LNCaP clone FGC (cell line): ENCODE measurements at regions not wholly inside any gene's neighbourhood (a gene's known extent, or its start where the extent isn't known, plus 50 kb on each side); places are given as distances from the start of the nearest gene placed in this dataset.

Experiments
- DNase-seq: peaks from one replicate; pipeline ENCODE4 v3.0.0-alpha.2; 2011; ENCODE audit warnings: low read depth
- H3K4me3 ChIP-seq: 2 replicates; pipeline ENCODE4 v1.5.1; 2011; ENCODE audit warnings: mild to moderate bottlenecking, low read depth, low read length, control low read depth
- CTCF ChIP-seq: IDR thresholded peaks from 2 replicates; pipeline ENCODE4 v1.5.1; 2012; ENCODE audit warnings: mild to moderate bottlenecking; ENCODE audit not compliant: control insufficient read depth, insufficient read depth; ENCODE audit errors: extremely low read depth

GRCh38 chr5:56607074-56607473, 208.3 kb upstream of the MAP3K1 start:
- no peak overlapping the region for H3K4me3 ChIP-seq
- no peak for TF ChIP-seq CTCF
- no peak for DNase-seq

- no peak overlapping the region for H3K4me3 ChIP-seq
- no peak for TF ChIP-seq CTCF
- no peak for DNase-seq
Observed at GRCh38 chr5:56606192-56606591, 209.2 kb upstream of the MAP3K1 start.

GRCh38 chr5:56605231-56605630, 210.1 kb upstream of the MAP3K1 start:
- H3K4me3 ChIP-seq = no peak overlapping the region
- TF ChIP-seq CTCF = no peak

GRCh38 chr5:56601641-56602071, 213.7 kb upstream of the MAP3K1 start:
- no peak overlapping the region for H3K4me3 ChIP-seq
- TF ChIP-seq CTCF = no peak
- no peak for DNase-seq

More at GRCh38 chr5:56605231-56605630, 210.1 kb upstream of the MAP3K1 start:
- DNase-seq = no peak

- TF ChIP-seq CTCF = no peak
Observed at GRCh38 chr5:56598941-56599340, 216.4 kb upstream of the MAP3K1 start.

GRCh38 chr5:56596155-56596554, 219.2 kb upstream of the MAP3K1 start:
- no peak for TF ChIP-seq CTCF
- DNase-seq = no peak
- no peak overlapping the region for H3K4me3 ChIP-seq

More at GRCh38 chr5:56598941-56599340, 216.4 kb upstream of the MAP3K1 start:
- H3K4me3 ChIP-seq = no peak overlapping the region
- no peak for DNase-seq

- DNase-seq = no peak
- no peak overlapping the region for H3K4me3 ChIP-seq
- no peak for TF ChIP-seq CTCF
Observed at GRCh38 chr5:56595566-56595965, 219.8 kb upstream of the MAP3K1 start.
